CD4-positive, CD25-positive, alpha-beta regulatory T cell (primary cell): ENCODE measurements at regions not wholly inside any gene's neighbourhood (a gene's known extent, or its start where the extent isn't known, plus 50 kb on each side); places are given as distances from the start of the nearest gene placed in this dataset.

Experiments used
- ATAC-seq, 2 donors: fragments of 150-1000 bp; cut with Tn5 transposase; one replicate each; pipeline ENCODE4 v1.10.0; 2021; ENCODE audit warnings: low read depth in 2 of 2, moderate number of reproducible peaks in 2 of 2, moderate library complexity in 1 of 2
- DNase-seq, 3 donors: peaks; one replicate each; pipeline versions ENCODE4 v3.0.0 to v3.0.0-alpha.2; 2012 to 2022; ENCODE audit warnings: mixed read lengths in 1 of 3
- H3K27ac ChIP-seq: one replicate; pipeline ENCODE4 v1.7.0; 2013; ENCODE audit warnings: mild to moderate bottlenecking, low read length; ENCODE audit not compliant: insufficient read depth, poor library complexity, severe bottlenecking
- H3K27me3 ChIP-seq: one replicate; pipeline ENCODE4 v1.7.0; 2013; ENCODE audit warnings: low read length; ENCODE audit not compliant: control insufficient read depth, insufficient read depth
- H3K36me3 ChIP-seq: one replicate; pipeline ENCODE4 v1.7.0; 2013; ENCODE audit warnings: mild to moderate bottlenecking, low read length, moderate library complexity; ENCODE audit not compliant: control insufficient read depth, insufficient read depth
- H3K4me1 ChIP-seq: 2 replicates; pipeline ENCODE4 v1.7.0; 2013; ENCODE audit warnings: mild to moderate bottlenecking, low read length; ENCODE audit not compliant: insufficient read depth, control insufficient read depth, poor library complexity, severe bottlenecking
- H3K4me3 ChIP-seq: one replicate; pipeline ENCODE4 v1.7.0; 2013; ENCODE audit warnings: low read depth, mild to moderate bottlenecking, low read length, moderate library complexity
- H3K9me3 ChIP-seq, 2 experiments: 1 replicate in 1 of 2; 2 replicates in 1 of 2; pipeline ENCODE4 v1.7.0; 2013; ENCODE audit warnings: low read length in 2 of 2, mild to moderate bottlenecking in 1 of 2, moderate library complexity in 1 of 2; ENCODE audit not compliant: control insufficient read depth in 2 of 2
- H3K27ac Mint-ChIP-seq, 3 donors: one replicate each; pipeline ENCODE4 v1.8.0; 2020 to 2022; ENCODE audit warnings: mild to moderate bottlenecking in 3 of 3, mixed read lengths in 3 of 3, moderate library complexity in 2 of 3
- H3K27me3 Mint-ChIP-seq: one replicate; pipeline ENCODE4 v1.8.0; 2022; ENCODE audit warnings: mild to moderate bottlenecking, mixed read lengths
- H3K36me3 Mint-ChIP-seq: one replicate; pipeline ENCODE4 v1.8.0; 2020; ENCODE audit warnings: mixed read lengths
- H3K4me1 Mint-ChIP-seq, 4 donors: one replicate each; pipeline ENCODE4 v1.8.0; 2020 to 2022; ENCODE audit warnings: mixed read lengths in 4 of 4, mild to moderate bottlenecking in 1 of 4
- H3K4me3 Mint-ChIP-seq, 4 donors: one replicate each; pipeline ENCODE4 v1.8.0; 2020 to 2022; ENCODE audit warnings: mild to moderate bottlenecking in 4 of 4, mixed read lengths in 4 of 4, moderate library complexity in 3 of 4
- H3K9me3 Mint-ChIP-seq, 7 donors: one replicate each; pipeline ENCODE4 v1.8.0; 2020 to 2022; ENCODE audit warnings: mixed read lengths in 7 of 7, mild to moderate bottlenecking in 3 of 7, moderate library complexity in 2 of 7

DNA sequence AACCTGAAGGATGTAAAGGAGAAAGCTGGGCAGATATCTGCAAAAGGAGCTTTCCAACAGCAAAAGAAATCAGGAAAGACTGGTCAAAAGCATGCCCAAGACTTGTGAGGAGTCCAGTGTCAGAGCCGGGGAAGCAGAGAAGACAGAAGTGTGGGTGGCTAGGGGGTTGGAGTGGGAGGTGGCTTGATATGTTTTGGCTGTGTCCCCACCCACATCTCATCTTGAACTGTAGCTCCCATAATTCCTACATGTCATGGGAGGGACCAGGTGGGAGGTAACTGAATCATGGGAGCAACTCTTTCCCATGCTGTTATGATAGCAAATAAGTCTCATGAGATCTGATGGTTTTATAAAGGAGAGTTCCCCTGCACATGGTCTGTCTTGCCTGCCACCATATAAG, 84.9 kb downstream of the INHBA start:
- Histone ChIP-seq H3K9me3 (no peaks in the 10 kb centered on the region), H3K4me3 (no peak overlapping the region), H3K36me3 (no peaks in the 10 kb centered on the region), H3K27me3 (no peaks in the 10 kb centered on the region), H3K27ac (no peak overlapping the region), H3K4me1 (no peaks in the 10 kb centered on the region)
- Mint-ChIP-seq H3K27ac (no peak overlapping the region), H3K4me3 (no peak overlapping the region), H3K36me3 (no peaks in the 10 kb centered on the region), H3K9me3 (peaks cover 0 to 18% (median 9%) of the 10 kb centered on the region in 7 donors), H3K27me3 (no peaks in the 10 kb centered on the region), H3K4me1 (no peaks in the 10 kb centered on the region)
- ATAC-seq (no peak), DNase-seq (no peak)

DNA sequence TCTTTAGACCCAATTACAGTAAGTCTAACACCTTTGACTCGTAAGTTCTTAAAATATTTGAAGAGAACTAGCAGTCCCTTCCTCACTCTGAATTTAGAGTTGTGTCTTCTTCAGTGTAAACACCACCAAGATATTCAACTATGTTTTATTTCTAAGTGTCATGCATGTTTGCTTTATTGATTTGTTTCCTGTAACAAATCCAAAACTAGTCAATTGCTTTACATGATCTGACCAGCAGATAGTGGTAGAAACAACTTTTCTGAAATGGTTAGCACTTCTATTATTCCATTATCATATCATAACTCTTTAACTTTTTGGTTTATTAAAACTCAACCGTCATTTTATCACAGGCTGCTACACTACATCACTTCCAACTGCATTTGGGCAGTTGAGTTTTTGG, 90.1 kb downstream of the INHBA start:
- Histone ChIP-seq H3K4me3 (no peak overlapping the region), H3K27me3 (no peaks in the 10 kb centered on the region), H3K27ac (no peak overlapping the region), H3K36me3 (no peaks in the 10 kb centered on the region), H3K4me1 (no peaks in the 10 kb centered on the region), H3K9me3 (no peaks in the 10 kb centered on the region)
- ATAC-seq (no peak), DNase-seq (no peak)
- Mint-ChIP-seq H3K4me3 (no peak overlapping the region), H3K27me3 (no peaks in the 10 kb centered on the region), H3K4me1 (no peaks in the 10 kb centered on the region), H3K36me3 (no peaks in the 10 kb centered on the region), H3K27ac (no peak overlapping the region), H3K9me3 (peaks cover 0 to 12% (median 8%) of the 10 kb centered on the region in 7 donors)

DNA sequence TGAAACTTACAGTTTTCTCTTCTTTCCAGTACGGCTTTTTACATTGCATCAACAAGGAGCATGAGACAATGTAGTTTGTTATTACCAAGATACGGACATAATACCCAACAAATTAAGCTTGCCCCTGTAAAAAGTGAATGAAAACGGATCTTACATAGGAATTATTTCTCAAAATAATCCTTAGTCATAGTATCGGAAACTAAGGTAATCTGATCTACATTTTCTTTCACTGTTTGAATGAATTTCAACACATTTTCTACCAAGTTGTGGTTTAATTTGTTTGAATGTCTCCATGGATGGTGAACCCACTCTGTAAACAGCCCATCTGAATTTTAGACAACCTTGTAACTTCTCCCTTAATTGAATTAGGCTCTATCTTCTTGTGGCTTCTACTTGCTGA, 90.5 kb downstream of the INHBA start:
- DNase-seq: no peak
- Mint-ChIP-seq H3K4me1 (no peaks in the 10 kb centered on the region), H3K4me3 (no peak overlapping the region), H3K36me3 (no peaks in the 10 kb centered on the region), H3K27me3 (no peaks in the 10 kb centered on the region), H3K9me3 (peaks cover 0 to 13% (median 8%) of the 10 kb centered on the region in 7 donors), H3K27ac (no peak overlapping the region)
- Histone ChIP-seq H3K9me3 (no peaks in the 10 kb centered on the region), H3K27me3 (no peaks in the 10 kb centered on the region), H3K36me3 (no peaks in the 10 kb centered on the region), H3K27ac (no peak overlapping the region), H3K4me1 (no peaks in the 10 kb centered on the region), H3K4me3 (no peak overlapping the region)
- ATAC-seq: no peak

DNA sequence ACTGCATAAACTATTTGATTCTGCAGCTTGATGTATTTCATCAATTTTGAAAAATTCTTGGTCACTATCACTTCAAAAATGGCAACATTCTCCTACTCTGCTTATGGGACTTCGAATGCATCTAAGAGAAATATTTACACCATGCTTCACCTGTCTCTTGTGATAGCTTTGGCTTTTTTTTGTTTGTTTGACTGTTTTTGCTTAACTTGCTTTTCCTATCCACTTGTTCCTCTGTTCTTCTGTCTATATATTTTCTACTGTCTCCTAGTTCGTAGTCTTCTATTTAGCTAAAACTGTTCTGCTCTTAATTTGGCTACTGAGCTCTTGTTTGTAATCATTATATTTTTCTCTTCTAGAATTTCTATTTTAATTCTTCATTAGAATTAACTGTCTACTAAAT, 94.4 kb downstream of the INHBA start:
- no peaks in the 10 kb centered on the region for H3K4me1 Mint-ChIP-seq
- no peak overlapping the region for H3K4me3 ChIP-seq
- no peak overlapping the region for H3K4me3 Mint-ChIP-seq
- ATAC-seq: no peak
- H3K36me3 Mint-ChIP-seq: no peaks in the 10 kb centered on the region
- H3K27me3 ChIP-seq: no peaks in the 10 kb centered on the region
- H3K27ac ChIP-seq: no peak overlapping the region
- no peaks in the 10 kb centered on the region for H3K4me1 ChIP-seq
- H3K27me3 Mint-ChIP-seq: no peaks in the 10 kb centered on the region
- no peaks in the 10 kb centered on the region for H3K9me3 ChIP-seq
- no peak overlapping the region for H3K27ac Mint-ChIP-seq
- no peak for DNase-seq
- H3K9me3 Mint-ChIP-seq: peaks cover 0 to 10% (median 5%) of the 10 kb centered on the region in 7 donors
- H3K36me3 ChIP-seq: no peaks in the 10 kb centered on the region

DNA sequence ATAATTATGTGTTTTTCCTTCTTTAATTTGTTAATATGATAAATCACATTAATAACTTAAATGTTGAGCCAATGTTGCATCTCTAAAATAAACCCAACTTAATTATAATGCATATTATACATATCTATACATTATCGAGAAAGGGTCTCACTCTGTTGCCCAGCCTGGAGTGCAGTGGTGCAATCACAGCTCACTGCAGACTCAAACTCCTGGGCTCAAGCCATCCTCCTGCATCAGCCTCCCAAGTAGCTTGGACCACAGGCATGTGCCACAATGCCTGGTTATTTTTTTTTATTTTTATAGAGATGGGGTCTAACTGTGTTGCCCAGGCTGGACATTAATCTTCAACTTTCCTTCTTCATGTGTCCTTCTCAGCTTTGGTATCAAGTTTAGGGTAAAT, 98.9 kb downstream of the INHBA start:
- no peak overlapping the region for H3K27ac ChIP-seq
- Mint-ChIP-seq H3K4me1 (no peaks in the 10 kb centered on the region), H3K4me3 (no peak overlapping the region), H3K9me3 (peaks cover 0 to 7% (median 2%) of the 10 kb centered on the region in 7 donors), H3K27ac (no peak overlapping the region), H3K36me3 (no peaks in the 10 kb centered on the region), H3K27me3 (no peaks in the 10 kb centered on the region)
- no peaks in the 10 kb centered on the region for H3K9me3 ChIP-seq
- no peak for DNase-seq
- H3K27me3 ChIP-seq: no peaks in the 10 kb centered on the region
- ATAC-seq: no peak
- H3K4me3 ChIP-seq: no peak overlapping the region
- H3K36me3 ChIP-seq: no peaks in the 10 kb centered on the region
- no peaks in the 10 kb centered on the region for H3K4me1 ChIP-seq

DNA sequence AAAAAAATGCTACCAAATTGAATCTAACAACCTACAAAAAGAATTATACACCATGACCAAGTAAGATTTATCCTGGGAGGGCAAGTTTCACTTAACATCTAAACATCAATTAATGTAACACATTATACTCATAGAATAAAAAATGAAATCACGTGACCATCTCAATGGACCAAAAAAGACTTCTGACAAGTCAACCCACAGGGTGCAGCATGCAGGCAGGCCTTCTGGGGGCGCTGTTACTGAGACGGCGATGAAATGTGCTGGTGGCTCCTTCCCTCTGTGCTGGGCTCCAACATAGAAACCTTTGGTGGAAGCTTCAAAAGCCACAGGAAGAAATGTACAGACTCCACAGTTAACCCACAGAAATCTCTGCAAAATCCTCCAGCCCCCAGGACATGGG, 103.1 kb downstream of the INHBA start:
- H3K4me3 ChIP-seq: no peak overlapping the region
- H3K27me3 ChIP-seq: no peaks in the 10 kb centered on the region
- H3K27ac ChIP-seq: no peak overlapping the region
- H3K36me3 Mint-ChIP-seq: no peaks in the 10 kb centered on the region
- H3K4me1 ChIP-seq: no peaks in the 10 kb centered on the region
- no peak for ATAC-seq
- H3K36me3 ChIP-seq: no peaks in the 10 kb centered on the region
- no peaks in the 10 kb centered on the region for H3K27me3 Mint-ChIP-seq
- H3K4me1 Mint-ChIP-seq: no peaks in the 10 kb centered on the region
- no peak overlapping the region for H3K27ac Mint-ChIP-seq
- DNase-seq: no peak
- H3K9me3 ChIP-seq: peaks cover 5 to 11% of the 10 kb centered on the region in 2 experiments
- H3K4me3 Mint-ChIP-seq: no peak overlapping the region
- H3K9me3 Mint-ChIP-seq: peaks cover 0 to 21% (median 6%) of the 10 kb centered on the region in 7 donors

DNA sequence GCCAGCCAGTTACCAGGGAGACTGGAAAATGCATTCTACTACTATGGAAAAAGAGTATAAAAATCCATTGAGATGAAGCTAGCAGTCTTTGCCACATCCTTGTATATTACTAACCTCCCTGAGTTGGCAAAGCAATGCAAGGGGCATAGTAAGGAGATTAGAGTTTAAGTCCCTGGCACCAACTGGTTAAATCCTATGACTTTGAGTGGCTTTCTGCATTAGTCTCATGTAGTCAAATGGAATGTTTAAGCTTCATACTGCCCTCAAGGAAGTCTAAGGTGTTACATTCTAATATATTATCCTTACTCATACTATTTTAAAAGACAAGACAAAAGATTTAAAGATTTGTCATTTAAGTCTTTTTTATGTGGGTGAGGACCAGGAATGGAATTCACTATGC, 110.1 kb downstream of the INHBA start:
- H3K4me1 ChIP-seq: no peaks in the 10 kb centered on the region
- H3K27me3 Mint-ChIP-seq: no peaks in the 10 kb centered on the region
- H3K4me3 ChIP-seq: no peak overlapping the region
- H3K9me3 ChIP-seq: peaks cover 5 to 15% of the 10 kb centered on the region in 2 experiments
- no peak for DNase-seq
- no peak overlapping the region for H3K27ac Mint-ChIP-seq
- no peaks in the 10 kb centered on the region for H3K36me3 Mint-ChIP-seq
- no peak overlapping the region for H3K27ac ChIP-seq
- H3K9me3 Mint-ChIP-seq: peaks cover 5 to 36% (median 9%) of the 10 kb centered on the region in 7 donors
- H3K27me3 ChIP-seq: no peaks in the 10 kb centered on the region
- H3K36me3 ChIP-seq: no peaks in the 10 kb centered on the region
- H3K4me3 Mint-ChIP-seq: no peak overlapping the region
- H3K4me1 Mint-ChIP-seq: no peaks in the 10 kb centered on the region
- no peak for ATAC-seq

DNA sequence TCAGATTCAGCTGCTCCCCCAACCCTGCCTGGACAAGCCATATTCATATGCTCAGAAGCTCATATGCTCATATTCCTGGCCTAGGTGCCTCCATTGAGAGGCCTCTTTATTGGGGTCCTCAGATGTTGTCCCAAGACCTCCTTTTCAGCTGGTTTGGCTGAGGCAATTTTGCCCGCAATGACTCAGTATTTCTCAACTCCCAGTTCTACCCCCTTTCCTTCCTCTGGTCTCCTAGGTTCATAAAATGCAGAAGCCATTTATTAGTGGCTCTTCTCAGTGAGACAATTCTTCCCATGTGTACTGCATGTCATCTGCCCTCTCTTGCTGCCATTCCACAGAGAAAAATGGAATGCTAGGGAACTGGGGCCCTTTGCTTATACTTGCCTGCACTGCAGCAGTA, 110.7 kb downstream of the INHBA start:
- Histone ChIP-seq H3K36me3 (no peaks in the 10 kb centered on the region), H3K4me3 (no peak overlapping the region), H3K4me1 (no peaks in the 10 kb centered on the region), H3K27me3 (no peaks in the 10 kb centered on the region), H3K9me3 (peaks cover 5 to 15% of the 10 kb centered on the region in 2 experiments), H3K27ac (no peak overlapping the region)
- no peak overlapping the region for H3K27ac Mint-ChIP-seq
- no peak for ATAC-seq
- no peak for DNase-seq
- H3K9me3 Mint-ChIP-seq: peaks cover 5 to 36% (median 8%) of the 10 kb centered on the region in 7 donors
- H3K4me1 Mint-ChIP-seq: no peaks in the 10 kb centered on the region
- H3K36me3 Mint-ChIP-seq: no peaks in the 10 kb centered on the region
- no peaks in the 10 kb centered on the region for H3K27me3 Mint-ChIP-seq
- no peak overlapping the region for H3K4me3 Mint-ChIP-seq
